ENCODE measurements at regions not wholly inside any gene's neighbourhood (a gene's known extent, or its start where the extent isn't known, plus 50 kb on each side); places are given as distances from the start of the nearest gene placed in this dataset.
A peak's percentile ranks its signal among the peaks of the same experiment; 100 is the strongest.

GRCh38 chr11:82676483-82677094 lies 57.1 kb downstream of the FAM181B start:
- no peaks in the 10 kb centered on the region for H3K27me3 ChIP-seq (replicated peaks; ENCODE audit: control insufficient read depth, insufficient read depth, low read length)
- H3K4me1 ChIP-seq (ENCODE audit: control insufficient read depth, insufficient read depth, low read length): peaks cover 6% of the 10 kb centered on the region
- H3K4me3 ChIP-seq (ENCODE audit: low read length): no peak overlapping the region
- H3K9ac ChIP-seq (ENCODE audit: low read length): no peak overlapping the region
- peak; percentile 14 for DNase-seq (ENCODE audit: low read depth)
- no peaks in the 10 kb centered on the region for H3K9me3 ChIP-seq (ENCODE audit: control insufficient read depth, low read length)
- H3K36me3 ChIP-seq (ENCODE audit: control insufficient read depth, insufficient read depth, low read length, severe bottlenecking): no peaks in the 10 kb centered on the region

GRCh38 chr11:82675838-82676237 lies 57.8 kb downstream of the FAM181B start:
- Histone ChIP-seq H3K9me3 (ENCODE audit: control insufficient read depth, low read length) (no peaks in the 10 kb centered on the region), H3K4me3 (ENCODE audit: low read length) (no peak overlapping the region), H3K36me3 (ENCODE audit: control insufficient read depth, insufficient read depth, low read length, severe bottlenecking) (no peaks in the 10 kb centered on the region), H3K4me1 (ENCODE audit: control insufficient read depth, insufficient read depth, low read length) (peaks cover 6% of the 10 kb centered on the region), H3K9ac (ENCODE audit: low read length) (no peak overlapping the region), H3K27me3 (replicated peaks; ENCODE audit: control insufficient read depth, insufficient read depth, low read length) (no peaks in the 10 kb centered on the region)
- no peak for DNase-seq (ENCODE audit: low read depth)

- no peak overlapping the region for H3K9ac ChIP-seq (ENCODE audit: low read length)
- no peak overlapping the region for H3K4me3 ChIP-seq (ENCODE audit: low read length)
- H3K27me3 ChIP-seq (replicated peaks; ENCODE audit: control insufficient read depth, insufficient read depth, low read length): no peaks in the 10 kb centered on the region
- H3K4me1 ChIP-seq (ENCODE audit: control insufficient read depth, insufficient read depth, low read length): peaks cover 6% of the 10 kb centered on the region
- H3K36me3 ChIP-seq (ENCODE audit: control insufficient read depth, insufficient read depth, low read length, severe bottlenecking): no peaks in the 10 kb centered on the region
- DNase-seq (ENCODE audit: low read depth): no peak
- H3K9me3 ChIP-seq (ENCODE audit: control insufficient read depth, low read length): no peaks in the 10 kb centered on the region
These were observed 60.0 kb downstream of the FAM181B start for GRCh38 chr11:82673631-82674030.

- Histone ChIP-seq H3K36me3 (ENCODE audit: control insufficient read depth, insufficient read depth, low read length, severe bottlenecking) (no peaks in the 10 kb centered on the region), H3K27me3 (replicated peaks; ENCODE audit: control insufficient read depth, insufficient read depth, low read length) (no peaks in the 10 kb centered on the region), H3K9me3 (ENCODE audit: control insufficient read depth, low read length) (no peaks in the 10 kb centered on the region), H3K4me3 (ENCODE audit: low read length) (no peak overlapping the region), H3K9ac (ENCODE audit: low read length) (no peak overlapping the region), H3K4me1 (ENCODE audit: control insufficient read depth, insufficient read depth, low read length) (peaks cover 6% of the 10 kb centered on the region)
- DNase-seq (ENCODE audit: low read depth): no peak
These were observed 62.2 kb downstream of the FAM181B start for GRCh38 chr11:82671451-82671850.

GRCh38 chr11:82663535-82663934 lies 70.1 kb downstream of the FAM181B start:
- no peak for DNase-seq (ENCODE audit: low read depth)
- H3K4me3 ChIP-seq (ENCODE audit: low read length): no peak overlapping the region
- no peaks in the 10 kb centered on the region for H3K9me3 ChIP-seq (ENCODE audit: control insufficient read depth, low read length)
- no peak overlapping the region for H3K9ac ChIP-seq (ENCODE audit: low read length)
- H3K4me1 ChIP-seq (ENCODE audit: control insufficient read depth, insufficient read depth, low read length): no peaks in the 10 kb centered on the region
- no peaks in the 10 kb centered on the region for H3K36me3 ChIP-seq (ENCODE audit: control insufficient read depth, insufficient read depth, low read length, severe bottlenecking)
- H3K27me3 ChIP-seq (replicated peaks; ENCODE audit: control insufficient read depth, insufficient read depth, low read length): no peaks in the 10 kb centered on the region

DNA sequence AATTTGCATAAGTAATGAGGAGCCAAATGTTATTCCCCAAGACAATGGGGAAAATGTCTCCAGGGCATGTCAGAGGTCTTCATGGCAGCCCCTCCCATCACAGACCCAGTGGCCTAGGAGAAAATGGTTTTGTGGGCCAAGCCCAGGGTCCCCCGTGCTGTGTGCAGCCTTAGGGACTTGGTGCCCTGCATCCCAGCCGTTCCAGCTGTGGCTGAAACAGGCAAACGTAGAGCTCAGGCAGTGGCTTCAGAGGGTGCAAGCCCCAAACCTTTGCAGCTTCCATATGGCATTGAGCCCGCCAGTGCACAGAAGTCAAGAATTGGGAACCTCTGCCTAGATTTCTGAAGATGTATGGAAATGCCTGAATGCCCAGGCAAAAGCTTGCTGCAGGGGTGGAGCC lies 79.9 kb downstream of the FAM181B start:
- DNase-seq (ENCODE audit: low read depth): no peak
- H3K27me3 ChIP-seq (replicated peaks; ENCODE audit: control insufficient read depth, insufficient read depth, low read length): no peaks in the 10 kb centered on the region
- no peak overlapping the region for H3K4me3 ChIP-seq (ENCODE audit: low read length)
- H3K4me1 ChIP-seq (ENCODE audit: control insufficient read depth, insufficient read depth, low read length): no peaks in the 10 kb centered on the region
- H3K9ac ChIP-seq (ENCODE audit: low read length): no peak overlapping the region
- H3K36me3 ChIP-seq (ENCODE audit: control insufficient read depth, insufficient read depth, low read length, severe bottlenecking): no peaks in the 10 kb centered on the region
- H3K9me3 ChIP-seq (ENCODE audit: control insufficient read depth, low read length): peaks cover 3% of the 10 kb centered on the region

- no peak overlapping the region for H3K9ac ChIP-seq (ENCODE audit: low read length)
- no peaks in the 10 kb centered on the region for H3K36me3 ChIP-seq (ENCODE audit: control insufficient read depth, insufficient read depth, low read length, severe bottlenecking)
- DNase-seq (ENCODE audit: low read depth): no peak
- no peaks in the 10 kb centered on the region for H3K27me3 ChIP-seq (replicated peaks; ENCODE audit: control insufficient read depth, insufficient read depth, low read length)
- no peak overlapping the region for H3K4me3 ChIP-seq (ENCODE audit: low read length)
- H3K9me3 ChIP-seq (ENCODE audit: control insufficient read depth, low read length): no peaks in the 10 kb centered on the region
- peaks cover 22% of the 10 kb centered on the region for H3K4me1 ChIP-seq (ENCODE audit: control insufficient read depth, insufficient read depth, low read length)
These were observed 94.4 kb downstream of the FAM181B start for GRCh38 chr11:82639251-82639650.

GRCh38 chr11:82636615-82637014 lies 97.0 kb downstream of the FAM181B start:
- no peaks in the 10 kb centered on the region for H3K9me3 ChIP-seq (ENCODE audit: control insufficient read depth, low read length)
- no peaks in the 10 kb centered on the region for H3K27me3 ChIP-seq (replicated peaks; ENCODE audit: control insufficient read depth, insufficient read depth, low read length)

GRCh38 chr11:82634091-82634490 lies 99.6 kb downstream of the FAM181B start:
- Histone ChIP-seq H3K9me3 (ENCODE audit: control insufficient read depth, low read length) (no peaks in the 10 kb centered on the region), H3K4me3 (ENCODE audit: low read length) (no peak overlapping the region), H3K36me3 (ENCODE audit: control insufficient read depth, insufficient read depth, low read length, severe bottlenecking) (no peaks in the 10 kb centered on the region), H3K9ac (ENCODE audit: low read length) (no peak overlapping the region), H3K27me3 (replicated peaks; ENCODE audit: control insufficient read depth, insufficient read depth, low read length) (no peaks in the 10 kb centered on the region), H3K4me1 (ENCODE audit: control insufficient read depth, insufficient read depth, low read length) (peaks cover 32% of the 10 kb centered on the region)
- peak; percentile 7 for DNase-seq (ENCODE audit: low read depth)

More at GRCh38 chr11:82636615-82637014, 97.0 kb downstream of the FAM181B start:
- H3K9ac ChIP-seq (ENCODE audit: low read length): peak overlapping the region; percentile 76
- no peak for DNase-seq (ENCODE audit: low read depth)
- no peak overlapping the region for H3K4me3 ChIP-seq (ENCODE audit: low read length)
- H3K36me3 ChIP-seq (ENCODE audit: control insufficient read depth, insufficient read depth, low read length, severe bottlenecking): no peaks in the 10 kb centered on the region
- H3K4me1 ChIP-seq (ENCODE audit: control insufficient read depth, insufficient read depth, low read length): peaks cover 32% of the 10 kb centered on the region

- no peak overlapping the region for H3K4me3 ChIP-seq (ENCODE audit: low read length)
- H3K9me3 ChIP-seq (ENCODE audit: control insufficient read depth, low read length): no peaks in the 10 kb centered on the region
- DNase-seq (ENCODE audit: low read depth): no peak
- no peaks in the 10 kb centered on the region for H3K36me3 ChIP-seq (ENCODE audit: control insufficient read depth, insufficient read depth, low read length, severe bottlenecking)
- no peak overlapping the region for H3K9ac ChIP-seq (ENCODE audit: low read length)
- H3K27me3 ChIP-seq (replicated peaks; ENCODE audit: control insufficient read depth, insufficient read depth, low read length): no peaks in the 10 kb centered on the region
- H3K4me1 ChIP-seq (ENCODE audit: control insufficient read depth, insufficient read depth, low read length): peaks cover 14% of the 10 kb centered on the region
These were observed 101.7 kb downstream of the FAM181B start for GRCh38 chr11:82631722-82632630.

GRCh38 chr11:82610671-82611070 lies 123.0 kb downstream of the FAM181B start:
- H3K4me1 ChIP-seq (ENCODE audit: control insufficient read depth, insufficient read depth, low read length): no peaks in the 10 kb centered on the region
- DNase-seq (ENCODE audit: low read depth): no peak
- H3K36me3 ChIP-seq (ENCODE audit: control insufficient read depth, insufficient read depth, low read length, severe bottlenecking): no peaks in the 10 kb centered on the region
- H3K9ac ChIP-seq (ENCODE audit: low read length): no peak overlapping the region
- H3K27me3 ChIP-seq (replicated peaks; ENCODE audit: control insufficient read depth, insufficient read depth, low read length): no peaks in the 10 kb centered on the region
- H3K4me3 ChIP-seq (ENCODE audit: low read length): no peak overlapping the region
- H3K9me3 ChIP-seq (ENCODE audit: control insufficient read depth, low read length): no peaks in the 10 kb centered on the region

All from adipocyte (in vitro differentiated cells).